Adrenal gland (tissue), 5 donors: ENCODE measurements at regions not wholly inside any gene's neighbourhood (a gene's known extent, or its start where the extent isn't known, plus 50 kb on each side); places are given as distances from the start of the nearest gene placed in this dataset.

Experiments
- POLR2A ChIP-seq, 2 donors: fragments of 450-650 bp; IDR thresholded peaks; one replicate each; pipeline ENCODE4 v1.6.1; 2017; ENCODE audit warnings: antibody characterized with exemption in 2 of 2, mild to moderate bottlenecking in 2 of 2, moderate library complexity in 1 of 2
- TF ChIP-seq, protein P1 (sequence below), 6 experiments: fragments of 450-650 bp in 4 of 6; fragments of 200-600 bp in 2 of 6; sonication (generic) in 1 of 6; IDR thresholded peaks; 1 replicate in 5 of 6; 2 replicates in 1 of 6; pipeline versions ENCODE4 v1.5.1 to v1.8.0; 2016 to 2021; ENCODE audit warnings: antibody characterized with exemption in 6 of 6, mild to moderate bottlenecking in 2 of 6, moderate library complexity in 1 of 6
- donor health status: DM: no; HTN: no; CAD: no.

DNA sequence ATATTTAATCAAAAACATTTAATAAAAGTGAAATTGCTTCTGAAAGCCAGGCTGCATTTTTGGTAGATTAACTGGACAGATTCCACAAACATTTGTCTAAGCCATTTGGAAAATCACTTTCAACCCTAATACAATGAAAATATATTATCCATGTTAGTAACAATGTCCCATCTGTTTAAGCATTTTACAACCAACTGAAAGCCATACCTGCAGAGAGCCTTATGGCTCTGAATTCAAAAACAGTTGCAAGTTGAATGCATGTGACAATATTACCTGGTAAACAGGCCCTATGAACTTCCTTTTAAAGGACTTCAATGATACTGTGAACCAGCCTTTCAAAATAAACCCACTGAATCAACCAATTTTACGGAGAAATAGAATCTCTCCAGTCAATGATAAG, 468.1 kb downstream of the BTG1 start:
- TF ChIP-seq, protein P1, sequence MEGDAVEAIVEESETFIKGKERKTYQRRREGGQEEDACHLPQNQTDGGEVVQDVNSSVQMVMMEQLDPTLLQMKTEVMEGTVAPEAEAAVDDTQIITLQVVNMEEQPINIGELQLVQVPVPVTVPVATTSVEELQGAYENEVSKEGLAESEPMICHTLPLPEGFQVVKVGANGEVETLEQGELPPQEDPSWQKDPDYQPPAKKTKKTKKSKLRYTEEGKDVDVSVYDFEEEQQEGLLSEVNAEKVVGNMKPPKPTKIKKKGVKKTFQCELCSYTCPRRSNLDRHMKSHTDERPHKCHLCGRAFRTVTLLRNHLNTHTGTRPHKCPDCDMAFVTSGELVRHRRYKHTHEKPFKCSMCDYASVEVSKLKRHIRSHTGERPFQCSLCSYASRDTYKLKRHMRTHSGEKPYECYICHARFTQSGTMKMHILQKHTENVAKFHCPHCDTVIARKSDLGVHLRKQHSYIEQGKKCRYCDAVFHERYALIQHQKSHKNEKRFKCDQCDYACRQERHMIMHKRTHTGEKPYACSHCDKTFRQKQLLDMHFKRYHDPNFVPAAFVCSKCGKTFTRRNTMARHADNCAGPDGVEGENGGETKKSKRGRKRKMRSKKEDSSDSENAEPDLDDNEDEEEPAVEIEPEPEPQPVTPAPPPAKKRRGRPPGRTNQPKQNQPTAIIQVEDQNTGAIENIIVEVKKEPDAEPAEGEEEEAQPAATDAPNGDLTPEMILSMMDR (IDR thresholded peaks at IDR 0.05): no peak
- TF ChIP-seq POLR2A (IDR thresholded peaks at IDR 0.05): no peak
